OCI-LY1 (cell line): ENCODE measurements at regions not wholly inside any gene's neighbourhood (a gene's known extent, or its start where the extent isn't known, plus 50 kb on each side); places are given as distances from the start of the nearest gene placed in this dataset.

Experiments used
- CTCF ChIP-seq: fragments of 200-600 bp; sonication (generic), shearing (Covaris generic); IDR thresholded peaks from 2 replicates; pipeline ENCODE4 v1.5.1; 2017; ENCODE audit warnings: mild to moderate bottlenecking, antibody characterized with exemption, low read length, moderate library complexity, mixed read lengths
- EZH2 ChIP-seq: fragments of 200-600 bp; sonication (generic), shearing (Covaris generic); IDR thresholded peaks from 2 replicates; pipeline ENCODE4 v1.8.0; 2017; ENCODE audit warnings: borderline replicate concordance, mixed run types, mild to moderate bottlenecking, antibody characterized with exemption, low read length, moderate library complexity, mixed read lengths

- TF ChIP-seq EZH2 (no peak), CTCF (no peak)
Observed at GRCh38 chr19:30871979-30872378, 477.3 kb downstream of the TSHZ3 start.
